ELF-1 (cell line): ENCODE measurements at regions not wholly inside any gene's neighbourhood (a gene's known extent, or its start where the extent isn't known, plus 50 kb on each side); places are given as distances from the start of the nearest gene placed in this dataset.
A peak's percentile ranks its signal among the peaks of the same experiment; 100 is the strongest.
"Not testable (repeated sequence)": the region's sequence is repeated elsewhere in the genome, so short reads cannot be mapped to it uniquely, and the experiment has no call there.

ENCODE experiments used
- DNase-seq: peaks from one replicate; pipeline ENCODE4 v3.0.0-alpha.2; 2016; ENCODE audit warnings: low read depth, low spot score

GRCh38 chr11:29485641-29486040 is 531.2 kb downstream of the KCNA4 start:
- DNase-seq = no peak

- no peak for DNase-seq
Measured at GRCh38 chr11:29484548-29484947, 532.3 kb downstream of the KCNA4 start.

GRCh38 chr11:29483831-29484230 is 533.0 kb downstream of the KCNA4 start:
- no peak for DNase-seq

GRCh38 chr11:29482510-29482909 is 534.3 kb downstream of the KCNA4 start:
- no peak for DNase-seq

GRCh38 chr11:29481738-29482137 is 535.1 kb downstream of the KCNA4 start:
- no peak for DNase-seq

GRCh38 chr11:29480981-29481380 is 535.8 kb downstream of the KCNA4 start:
- no peak for DNase-seq

- DNase-seq = no peak
Measured at GRCh38 chr11:29458252-29458651, 558.6 kb downstream of the KCNA4 start.

- DNase-seq = no peak
Measured at GRCh38 chr11:29452146-29452545, 564.7 kb downstream of the KCNA4 start.

- DNase-seq = no peak
Measured at GRCh38 chr11:29449281-29450074, 567.4 kb downstream of the KCNA4 start.

GRCh38 chr11:29448246-29448877 is 568.5 kb downstream of the KCNA4 start:
- peak; percentile 4 for DNase-seq

- no peak for DNase-seq
Measured at GRCh38 chr11:29447821-29448220, 569.0 kb downstream of the KCNA4 start.

- no peak for DNase-seq
Measured at GRCh38 chr11:29446132-29446531, 570.7 kb downstream of the KCNA4 start.

GRCh38 chr11:29445191-29445590 is 571.6 kb downstream of the KCNA4 start:
- not testable (repeated sequence) for DNase-seq

GRCh38 chr11:29438815-29439214 is 578.0 kb downstream of the KCNA4 start:
- DNase-seq = no peak

- no peak for DNase-seq
Measured at GRCh38 chr11:29435421-29435820, 581.4 kb downstream of the KCNA4 start.

GRCh38 chr11:29432719-29433325 is 584.0 kb downstream of the KCNA4 start:
- no peak for DNase-seq

- DNase-seq = no peak
Measured at GRCh38 chr11:29405305-29405704, 611.5 kb downstream of the KCNA4 start.

- DNase-seq = no peak
Measured at GRCh38 chr11:29395555-29396072, 621.2 kb downstream of the KCNA4 start.

GRCh38 chr11:29389793-29390192 is 627.0 kb downstream of the KCNA4 start:
- DNase-seq = no peak

GRCh38 chr11:29373725-29374124 is 643.1 kb downstream of the KCNA4 start:
- no peak for DNase-seq

GRCh38 chr11:29368126-29368525 is 648.7 kb downstream of the KCNA4 start:
- DNase-seq = no peak

GRCh38 chr11:29364006-29364405 is 652.8 kb downstream of the KCNA4 start:
- no peak for DNase-seq

- DNase-seq = no peak
Measured at GRCh38 chr11:29361369-29361768, 655.5 kb downstream of the KCNA4 start.
